IPS-18a (cell line): ENCODE measurements at regions not wholly inside any gene's neighbourhood (a gene's known extent, or its start where the extent isn't known, plus 50 kb on each side); places are given as distances from the start of the nearest gene placed in this dataset.
"Not testable (repeated sequence)": the region's sequence is repeated elsewhere in the genome, so short reads cannot be mapped to it uniquely, and the experiment has no call there.

ENCODE experiments used
- H3K27ac ChIP-seq: one replicate; pipeline ENCODE4 v1.5.1; 2013; ENCODE audit warnings: low read length
- H3K27me3 ChIP-seq: one replicate; pipeline ENCODE4 v1.6.1; 2013; ENCODE audit warnings: mild to moderate bottlenecking, low read length; ENCODE audit not compliant: control insufficient read depth, insufficient read depth
- H3K36me3 ChIP-seq: one replicate; pipeline ENCODE4 v1.6.1; 2013; ENCODE audit warnings: low read depth, low read length; ENCODE audit not compliant: control insufficient read depth
- H3K4me1 ChIP-seq: one replicate; pipeline ENCODE4 v1.6.1; 2013; ENCODE audit warnings: low read depth, low read length; ENCODE audit not compliant: control insufficient read depth
- H3K4me3 ChIP-seq: one replicate; pipeline ENCODE4 v1.5.1; 2013; ENCODE audit warnings: low read length
- H3K9ac ChIP-seq: one replicate; pipeline ENCODE4 v1.6.1; 2013; ENCODE audit warnings: mild to moderate bottlenecking, low read length, moderate library complexity
- H3K9me3 ChIP-seq: one replicate; pipeline ENCODE4 v1.6.1; 2013; ENCODE audit warnings: low read depth, low read length; ENCODE audit not compliant: control insufficient read depth

GRCh38 chr12:88866881-88867280 is 286.6 kb upstream of the KITLG start:
- Histone ChIP-seq H3K4me1 (peaks cover 12% of the 10 kb centered on the region), H3K36me3 (no peaks in the 10 kb centered on the region), H3K9ac (no peak overlapping the region), H3K9me3 (no peaks in the 10 kb centered on the region), H3K27ac (no peak overlapping the region), H3K27me3 (no peaks in the 10 kb centered on the region), H3K4me3 (no peak overlapping the region)

- no peak overlapping the region for H3K4me3 ChIP-seq
- H3K27me3 ChIP-seq: no peaks in the 10 kb centered on the region
- H3K4me1 ChIP-seq: peaks cover 12% of the 10 kb centered on the region
- H3K36me3 ChIP-seq: no peaks in the 10 kb centered on the region
- no peaks in the 10 kb centered on the region for H3K9me3 ChIP-seq
- no peak overlapping the region for H3K27ac ChIP-seq
- no peak overlapping the region for H3K9ac ChIP-seq
Observed at GRCh38 chr12:88865537-88865936, 285.3 kb upstream of the KITLG start.

- no peak overlapping the region for H3K9ac ChIP-seq
- H3K4me1 ChIP-seq: peaks cover 12% of the 10 kb centered on the region
- no peaks in the 10 kb centered on the region for H3K27me3 ChIP-seq
- no peaks in the 10 kb centered on the region for H3K9me3 ChIP-seq
- no peaks in the 10 kb centered on the region for H3K36me3 ChIP-seq
- no peak overlapping the region for H3K4me3 ChIP-seq
- H3K27ac ChIP-seq: no peak overlapping the region
Observed at GRCh38 chr12:88860851-88861250, 280.6 kb upstream of the KITLG start.

GRCh38 chr12:88856201-88856600 is 275.9 kb upstream of the KITLG start:
- Histone ChIP-seq H3K36me3 (no peaks in the 10 kb centered on the region), H3K27me3 (no peaks in the 10 kb centered on the region)

GRCh38 chr12:88855301-88855700 is 275.0 kb upstream of the KITLG start:
- H3K4me1 ChIP-seq: no peaks in the 10 kb centered on the region
- H3K27me3 ChIP-seq: no peaks in the 10 kb centered on the region
- H3K27ac ChIP-seq: no peak overlapping the region
- no peak overlapping the region for H3K4me3 ChIP-seq
- no peaks in the 10 kb centered on the region for H3K9me3 ChIP-seq
- no peaks in the 10 kb centered on the region for H3K36me3 ChIP-seq
- H3K9ac ChIP-seq: no peak overlapping the region

More at GRCh38 chr12:88856201-88856600, 275.9 kb upstream of the KITLG start:
- H3K9me3 ChIP-seq: no peaks in the 10 kb centered on the region
- H3K4me1 ChIP-seq: no peaks in the 10 kb centered on the region
- H3K4me3 ChIP-seq: no peak overlapping the region
- H3K9ac ChIP-seq: no peak overlapping the region
- H3K27ac ChIP-seq: no peak overlapping the region

GRCh38 chr12:88854260-88854659 is 274.0 kb upstream of the KITLG start:
- Histone ChIP-seq H3K27me3 (no peaks in the 10 kb centered on the region), H3K4me3 (no peak overlapping the region), H3K9me3 (no peaks in the 10 kb centered on the region), H3K36me3 (no peaks in the 10 kb centered on the region), H3K9ac (no peak overlapping the region), H3K4me1 (no peaks in the 10 kb centered on the region), H3K27ac (no peak overlapping the region)

- H3K4me3 ChIP-seq, H3K9ac ChIP-seq, H3K36me3 ChIP-seq, H3K27ac ChIP-seq, H3K4me1 ChIP-seq, H3K27me3 ChIP-seq, H3K9me3 ChIP-seq: not testable (repeated sequence)
Observed at GRCh38 chr12:88847246-88847645, 267.0 kb upstream of the KITLG start.

- H3K9ac ChIP-seq: no peak overlapping the region
- H3K27ac ChIP-seq: no peak overlapping the region
- H3K27me3 ChIP-seq: no peaks in the 10 kb centered on the region
- no peak overlapping the region for H3K4me3 ChIP-seq
- no peaks in the 10 kb centered on the region for H3K4me1 ChIP-seq
- H3K9me3 ChIP-seq: no peaks in the 10 kb centered on the region
- no peaks in the 10 kb centered on the region for H3K36me3 ChIP-seq
Observed at GRCh38 chr12:88844426-88844825, 264.2 kb upstream of the KITLG start.

- Histone ChIP-seq H3K4me3 (no peak overlapping the region), H3K27ac (no peak overlapping the region), H3K36me3 (no peaks in the 10 kb centered on the region), H3K9ac (no peak overlapping the region), H3K4me1 (no peaks in the 10 kb centered on the region), H3K9me3 (peaks cover 6% of the 10 kb centered on the region), H3K27me3 (no peaks in the 10 kb centered on the region)
Observed at GRCh38 chr12:88842314-88842713, 262.0 kb upstream of the KITLG start.

- Histone ChIP-seq H3K9me3 (peaks cover 6% of the 10 kb centered on the region), H3K4me1 (no peaks in the 10 kb centered on the region), H3K36me3 (no peaks in the 10 kb centered on the region), H3K27ac (no peak overlapping the region), H3K27me3 (no peaks in the 10 kb centered on the region), H3K9ac (no peak overlapping the region), H3K4me3 (no peak overlapping the region)
Observed at GRCh38 chr12:88839486-88839885, 259.2 kb upstream of the KITLG start.

GRCh38 chr12:88836156-88836555 is 255.9 kb upstream of the KITLG start:
- no peak overlapping the region for H3K27ac ChIP-seq
- peaks cover 5% of the 10 kb centered on the region for H3K4me1 ChIP-seq
- no peaks in the 10 kb centered on the region for H3K27me3 ChIP-seq
- H3K36me3 ChIP-seq: no peaks in the 10 kb centered on the region
- no peak overlapping the region for H3K4me3 ChIP-seq
- no peak overlapping the region for H3K9ac ChIP-seq
- H3K9me3 ChIP-seq: peaks cover 6% of the 10 kb centered on the region

- peaks cover 6% of the 10 kb centered on the region for H3K9me3 ChIP-seq
Observed at GRCh38 chr12:88834226-88834625, 254.0 kb upstream of the KITLG start.

More at GRCh38 chr12:88834226-88834625, 254.0 kb upstream of the KITLG start:
- no peaks in the 10 kb centered on the region for H3K27me3 ChIP-seq
- H3K9ac ChIP-seq: no peak overlapping the region
- H3K27ac ChIP-seq: no peak overlapping the region
- H3K4me3 ChIP-seq: no peak overlapping the region
- H3K36me3 ChIP-seq: no peaks in the 10 kb centered on the region
- H3K4me1 ChIP-seq: peaks cover 5% of the 10 kb centered on the region
